ENCODE measurements at regions not wholly inside any gene's neighbourhood (a gene's known extent, or its start where the extent isn't known, plus 50 kb on each side); places are given as distances from the start of the nearest gene placed in this dataset.

- ChIA-PET RAD21 (ENCODE audit: low non-redundant PET in 1 of 2, low total read pairs in 2 of 2, uncharacterized antibody in 2 of 2, unreplicated experiment in 2 of 2) (no interaction called here), POLR2A (no interaction called here), CTCF (no interaction called here)
- Histone ChIP-seq H3K9me2 (ENCODE audit: insufficient read depth) (no peaks in the 10 kb centered on the region), H3K4me2 (ENCODE audit: low read length) (no peak overlapping the region), H3K4me1 (ENCODE audit: control insufficient read depth in 1 of 2, insufficient read depth in 2 of 2, low read length in 2 of 2) (peaks cover 0 to 5% of the 10 kb centered on the region in 2 experiments; a peak in 2 of 4 replicates), H3K27me3 (ENCODE audit: insufficient read depth, low read length) (no peaks in the 10 kb centered on the region), H4K20me1 (ENCODE audit: insufficient read depth) (no peaks in the 10 kb centered on the region), H3K9ac (ENCODE audit: low read length) (no peak overlapping the region), H2AFZ (ENCODE audit: low read depth, low read length, poor library complexity, severe bottlenecking) (no peak overlapping the region), H3K4me3 (replicated peaks in 1 of 2; ENCODE audit: low read depth in 1 of 2, low read length in 2 of 2) (no peak overlapping the region), H3K9me3 (ENCODE audit: control insufficient read depth in 1 of 2, insufficient read depth in 1 of 2, low read depth in 1 of 2, low read length in 2 of 2) (0 out of 4 replicates have a peak, but pooled peaks cover 0 to 3% of the 10 kb centered on the region in 2 experiments), H3K27ac (ENCODE audit: low read depth, low read length) (no peak overlapping the region), H3K36me3 (ENCODE audit: control insufficient read depth in 1 of 2, insufficient read depth in 2 of 2, low read length in 2 of 2) (no peaks in the 10 kb centered on the region), H3K79me2 (ENCODE audit: insufficient read depth, low read length) (no peaks in the 10 kb centered on the region)
- DNase-seq (ENCODE audit: low read depth, low spot score) (no peak), ATAC-seq (no peak)
- TF ChIP-seq ATF3 (IDR thresholded peaks at IDR 0.05) (no peak), JUND (IDR thresholded peaks at IDR 0.05) (no peak), POLR2AphosphoS5 (IDR thresholded peaks at IDR 0.05; ENCODE audit: low read depth, low read length) (no peak), EZH2phosphoT487 (IDR thresholded peaks at IDR 0.05; ENCODE audit: borderline replicate concordance) (no peak), ELF1 (IDR thresholded peaks at IDR 0.05; ENCODE audit: borderline replicate concordance, low read depth) (no peak), ZNF274 (IDR thresholded peaks at IDR 0.05; ENCODE audit: low read depth, low read length) (no peak), CTCF (IDR thresholded peaks at IDR 0.05 in 2 of 3, conservative IDR thresholded peaks at IDR 0.05 in 1 of 3; ENCODE audit: borderline replicate concordance in 1 of 3, insufficient read depth in 1 of 3, low read depth in 2 of 3, low read length in 2 of 3) (no peak), TCF7L2 (IDR thresholded peaks at IDR 0.05; ENCODE audit: borderline replicate concordance, extremely low read depth, insufficient read depth, insufficient read length) (no peak), SIN3A (IDR thresholded peaks at IDR 0.05; ENCODE audit: low read depth) (no peak), ZBTB33 (IDR thresholded peaks at IDR 0.05; ENCODE audit: extremely low read depth, insufficient replicate concordance, low read length) (no peak), FOSL1 (IDR thresholded peaks at IDR 0.05; ENCODE audit: low read depth) (no peak), EGR1 (IDR thresholded peaks at IDR 0.05; ENCODE audit: low read depth) (no peak), POLR2A (IDR thresholded peaks at IDR 0.05; ENCODE audit: borderline replicate concordance, extremely low read depth, insufficient read depth, insufficient read length) (no peak), SP1 (IDR thresholded peaks at IDR 0.05; ENCODE audit: low read depth) (no peak), SRF (IDR thresholded peaks at IDR 0.05; ENCODE audit: low read depth) (no peak), CBX3 (IDR thresholded peaks at IDR 0.05; ENCODE audit: low read depth) (no peak), EZH2 (IDR thresholded peaks at IDR 0.05) (no peak)
- BruUV-seq (replicated peaks): no TSS peak
- intact Hi-C loops (cut with micrococcal nuclease): no loop called here
Measured at GRCh38 chr7:34530259-34530658, 127.8 kb upstream of the NPSR1 start.
